ENCODE measurements at regions not wholly inside any gene's neighbourhood (a gene's known extent, or its start where the extent isn't known, plus 50 kb on each side); places are given as distances from the start of the nearest gene placed in this dataset.

DNA sequence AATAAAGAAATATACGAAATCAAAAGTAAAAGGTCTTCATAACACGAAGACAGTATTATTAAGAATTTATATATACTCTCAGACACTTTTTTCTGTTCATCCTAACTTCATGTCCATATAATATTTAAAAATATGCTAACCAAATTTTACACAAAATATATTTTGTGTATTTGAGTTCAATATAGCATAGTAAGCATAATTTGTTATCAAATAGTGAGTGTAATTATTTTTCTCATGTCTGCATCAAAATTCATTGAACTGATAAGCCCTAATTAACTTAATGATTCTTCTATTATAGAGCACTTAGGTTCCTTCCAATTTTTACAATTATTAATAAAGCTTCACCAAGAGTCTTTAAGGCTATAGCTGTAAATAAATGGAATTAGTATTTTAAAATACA is 99.7 kb upstream of the SYT1 start:
- Histone ChIP-seq H3K4me3 (ENCODE audit: low read depth, low read length) (no peak overlapping the region), H3K27ac (ENCODE audit: extremely low read depth, low read depth, low read length) (no peak overlapping the region), H3K4me1 (ENCODE audit: control insufficient read depth, insufficient read depth, low read length) (no peaks in the 10 kb centered on the region), H3K9me3 (ENCODE audit: control insufficient read depth, insufficient read depth, low read depth, low read length) (no peaks in the 10 kb centered on the region), H3K36me3 (ENCODE audit: control insufficient read depth in 2 of 2, insufficient read depth in 1 of 2, low read length in 2 of 2) (no peaks in the 10 kb centered on the region)
- POLR2A ChIA-PET: no interaction called here
- TF ChIP-seq ZNF354C (tag by site-specific recombination; IDR thresholded peaks at IDR 0.05; ENCODE audit: borderline replicate concordance, low read depth): no peak
- TF ChIP-seq, protein P1, sequence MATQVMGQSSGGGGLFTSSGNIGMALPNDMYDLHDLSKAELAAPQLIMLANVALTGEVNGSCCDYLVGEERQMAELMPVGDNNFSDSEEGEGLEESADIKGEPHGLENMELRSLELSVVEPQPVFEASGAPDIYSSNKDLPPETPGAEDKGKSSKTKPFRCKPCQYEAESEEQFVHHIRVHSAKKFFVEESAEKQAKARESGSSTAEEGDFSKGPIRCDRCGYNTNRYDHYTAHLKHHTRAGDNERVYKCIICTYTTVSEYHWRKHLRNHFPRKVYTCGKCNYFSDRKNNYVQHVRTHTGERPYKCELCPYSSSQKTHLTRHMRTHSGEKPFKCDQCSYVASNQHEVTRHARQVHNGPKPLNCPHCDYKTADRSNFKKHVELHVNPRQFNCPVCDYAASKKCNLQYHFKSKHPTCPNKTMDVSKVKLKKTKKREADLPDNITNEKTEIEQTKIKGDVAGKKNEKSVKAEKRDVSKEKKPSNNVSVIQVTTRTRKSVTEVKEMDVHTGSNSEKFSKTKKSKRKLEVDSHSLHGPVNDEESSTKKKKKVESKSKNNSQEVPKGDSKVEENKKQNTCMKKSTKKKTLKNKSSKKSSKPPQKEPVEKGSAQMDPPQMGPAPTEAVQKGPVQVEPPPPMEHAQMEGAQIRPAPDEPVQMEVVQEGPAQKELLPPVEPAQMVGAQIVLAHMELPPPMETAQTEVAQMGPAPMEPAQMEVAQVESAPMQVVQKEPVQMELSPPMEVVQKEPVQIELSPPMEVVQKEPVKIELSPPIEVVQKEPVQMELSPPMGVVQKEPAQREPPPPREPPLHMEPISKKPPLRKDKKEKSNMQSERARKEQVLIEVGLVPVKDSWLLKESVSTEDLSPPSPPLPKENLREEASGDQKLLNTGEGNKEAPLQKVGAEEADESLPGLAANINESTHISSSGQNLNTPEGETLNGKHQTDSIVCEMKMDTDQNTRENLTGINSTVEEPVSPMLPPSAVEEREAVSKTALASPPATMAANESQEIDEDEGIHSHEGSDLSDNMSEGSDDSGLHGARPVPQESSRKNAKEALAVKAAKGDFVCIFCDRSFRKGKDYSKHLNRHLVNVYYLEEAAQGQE (tag by site-specific recombination; IDR thresholded peaks at IDR 0.05): no peak
- no peak for TF ChIP-seq ZNF341 (tag by site-specific recombination; IDR thresholded peaks at IDR 0.05; ENCODE audit: low read depth)
- no peak for TF ChIP-seq ZNF423 (tag by site-specific recombination; IDR thresholded peaks at IDR 0.05)
- TF ChIP-seq ZNF138 (tag by site-specific recombination; IDR thresholded peaks at IDR 0.05; ENCODE audit: borderline replicate concordance): no peak
- TF ChIP-seq ZNF132 (tag by site-specific recombination; IDR thresholded peaks at IDR 0.05; ENCODE audit: borderline replicate concordance): no peak
- no peak for TF ChIP-seq OSR2 (tag by site-specific recombination; IDR thresholded peaks at IDR 0.05)
- no peak for TF ChIP-seq ZNF23 (tag by site-specific recombination; IDR thresholded peaks at IDR 0.05; ENCODE audit: borderline replicate concordance)
- no peak for TF ChIP-seq ZBTB44 (tag by site-specific recombination; IDR thresholded peaks at IDR 0.05)
- no peak for TF ChIP-seq ZBTB8A (tag by site-specific recombination; IDR thresholded peaks at IDR 0.05)
- TF ChIP-seq IKZF3 (tag by site-specific recombination; IDR thresholded peaks at IDR 0.05): no peak
- no peak for TF ChIP-seq ZNF701 (tag by site-specific recombination; IDR thresholded peaks at IDR 0.05)
- no peak for TF ChIP-seq ZNF610 (tag by site-specific recombination; IDR thresholded peaks at IDR 0.05; ENCODE audit: borderline replicate concordance)
- TF ChIP-seq ZSCAN30 (tag by site-specific recombination; IDR thresholded peaks at IDR 0.05): no peak
- TF ChIP-seq GLI2 (tag by site-specific recombination; IDR thresholded peaks at IDR 0.05; ENCODE audit: borderline replicate concordance, low read depth): no peak
- no peak for TF ChIP-seq ZSCAN23 (tag by site-specific recombination; IDR thresholded peaks at IDR 0.05)
- TF ChIP-seq ZFP3 (tag by site-specific recombination; IDR thresholded peaks at IDR 0.05; ENCODE audit: low read depth): no peak
- TF ChIP-seq ZNF521 (tag by site-specific recombination; IDR thresholded peaks at IDR 0.05): no peak
- CTCF ChIA-PET: no interaction called here

DNA sequence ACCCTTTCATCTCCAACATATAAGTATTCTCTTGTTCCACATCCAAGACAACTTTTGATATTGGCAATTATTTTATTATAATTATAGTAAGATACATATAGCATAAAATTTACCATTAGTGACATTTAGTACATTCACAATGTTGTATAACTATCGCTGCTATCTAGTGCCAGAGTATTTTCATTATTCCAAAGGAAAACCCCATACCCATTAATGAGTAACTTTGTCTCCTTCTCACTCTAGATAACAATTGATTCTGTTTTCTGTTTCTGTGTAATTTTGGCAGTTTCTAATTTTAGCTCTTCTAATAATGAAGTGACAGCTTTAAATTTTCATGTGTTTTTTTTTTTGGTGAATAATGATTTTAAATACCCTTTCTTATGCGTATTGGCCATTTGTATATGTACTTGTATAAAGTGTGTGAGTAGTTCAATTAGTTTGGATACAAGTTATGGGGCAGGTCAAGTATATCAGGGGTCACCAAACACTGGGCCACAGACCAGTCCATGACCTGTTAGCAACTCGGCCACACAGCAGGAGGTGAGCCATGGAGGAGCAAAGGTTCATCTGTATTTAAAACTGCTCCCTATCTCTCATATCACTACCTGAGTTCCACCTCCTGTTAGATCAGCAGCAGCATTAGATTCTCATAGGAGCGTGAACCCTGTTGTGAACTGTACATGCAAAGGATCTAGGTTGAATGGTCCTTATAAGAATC is 97.2 kb upstream of the SYT1 start:
- no peak overlapping the region for H3K4me3 ChIP-seq (ENCODE audit: low read depth, low read length)
- ChIA-PET CTCF (no interaction called here), POLR2A (no interaction called here)
- TF ChIP-seq KLF7 (tag by site-specific recombination; IDR thresholded peaks at IDR 0.05; ENCODE audit: borderline replicate concordance) (no peak), MEIS1 (CRISPR knock-in tag; IDR thresholded peaks at IDR 0.05; ENCODE audit: borderline replicate concordance) (no peak), KLF1 (tag by site-specific recombination; IDR thresholded peaks at IDR 0.05) (no peak)
- TF ChIP-seq, protein P2, sequence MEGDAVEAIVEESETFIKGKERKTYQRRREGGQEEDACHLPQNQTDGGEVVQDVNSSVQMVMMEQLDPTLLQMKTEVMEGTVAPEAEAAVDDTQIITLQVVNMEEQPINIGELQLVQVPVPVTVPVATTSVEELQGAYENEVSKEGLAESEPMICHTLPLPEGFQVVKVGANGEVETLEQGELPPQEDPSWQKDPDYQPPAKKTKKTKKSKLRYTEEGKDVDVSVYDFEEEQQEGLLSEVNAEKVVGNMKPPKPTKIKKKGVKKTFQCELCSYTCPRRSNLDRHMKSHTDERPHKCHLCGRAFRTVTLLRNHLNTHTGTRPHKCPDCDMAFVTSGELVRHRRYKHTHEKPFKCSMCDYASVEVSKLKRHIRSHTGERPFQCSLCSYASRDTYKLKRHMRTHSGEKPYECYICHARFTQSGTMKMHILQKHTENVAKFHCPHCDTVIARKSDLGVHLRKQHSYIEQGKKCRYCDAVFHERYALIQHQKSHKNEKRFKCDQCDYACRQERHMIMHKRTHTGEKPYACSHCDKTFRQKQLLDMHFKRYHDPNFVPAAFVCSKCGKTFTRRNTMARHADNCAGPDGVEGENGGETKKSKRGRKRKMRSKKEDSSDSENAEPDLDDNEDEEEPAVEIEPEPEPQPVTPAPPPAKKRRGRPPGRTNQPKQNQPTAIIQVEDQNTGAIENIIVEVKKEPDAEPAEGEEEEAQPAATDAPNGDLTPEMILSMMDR (tag by site-specific recombination; IDR thresholded peaks at IDR 0.05): no peak
- H3K4me1 ChIP-seq (ENCODE audit: control insufficient read depth, insufficient read depth, low read length): no peaks in the 10 kb centered on the region
- H3K27ac ChIP-seq (ENCODE audit: extremely low read depth, low read depth, low read length): no peak overlapping the region
- no peaks in the 10 kb centered on the region for H3K9me3 ChIP-seq (ENCODE audit: control insufficient read depth, insufficient read depth, low read depth, low read length)
- H3K36me3 ChIP-seq (ENCODE audit: control insufficient read depth in 2 of 2, insufficient read depth in 1 of 2, low read length in 2 of 2): no peaks in the 10 kb centered on the region

Measured in HEK293 (cell line).